NCI-H1092 (cell line): ENCODE measurements at regions not wholly inside any gene's neighbourhood (a gene's known extent, or its start where the extent isn't known, plus 50 kb on each side); places are given as distances from the start of the nearest gene placed in this dataset.
A peak's percentile ranks its signal among the peaks of the same experiment; 100 is the strongest.
"Not testable (repeated sequence)": the region's sequence is repeated elsewhere in the genome, so short reads cannot be mapped to it uniquely, and the experiment has no call there.

ENCODE experiments used
- DNase-seq: peaks from one replicate; lab custom pipeline; 2025; lab: John Stamatoyannopoulos, UW

GRCh38 chr7:85320699-85321476 lies 134.0 kb upstream of the SEMA3D start:
- DNase-seq: no peak

GRCh38 chr7:85316489-85316888 lies 129.6 kb upstream of the SEMA3D start:
- DNase-seq: no peak

GRCh38 chr7:85310301-85310700 lies 123.4 kb upstream of the SEMA3D start:
- DNase-seq: no peak

- no peak for DNase-seq
Measured at GRCh38 chr7:85306115-85306514, 119.3 kb upstream of the SEMA3D start.

GRCh38 chr7:85294176-85294575 lies 107.3 kb upstream of the SEMA3D start:
- DNase-seq: no peak

- no peak for DNase-seq
Measured at GRCh38 chr7:85292908-85293576, 106.2 kb upstream of the SEMA3D start.

GRCh38 chr7:85290269-85290668 lies 103.4 kb upstream of the SEMA3D start:
- no peak for DNase-seq

GRCh38 chr7:85289279-85289678 lies 102.4 kb upstream of the SEMA3D start:
- DNase-seq: no peak

- no peak for DNase-seq
Measured at GRCh38 chr7:85287106-85287825, 100.4 kb upstream of the SEMA3D start.

GRCh38 chr7:85286446-85286845 lies 99.6 kb upstream of the SEMA3D start:
- no peak for DNase-seq

- DNase-seq: peak; percentile 57
Measured at GRCh38 chr7:85285527-85285926, 98.7 kb upstream of the SEMA3D start.

- DNase-seq: no peak
Measured at GRCh38 chr7:85275204-85275603, 88.3 kb upstream of the SEMA3D start.

GRCh38 chr7:85274454-85274853 lies 87.6 kb upstream of the SEMA3D start:
- no peak for DNase-seq

GRCh38 chr7:85262891-85263290 lies 76.0 kb upstream of the SEMA3D start:
- DNase-seq: no peak

- DNase-seq: no peak
Measured at GRCh38 chr7:85261336-85261735, 74.5 kb upstream of the SEMA3D start.

- DNase-seq: not testable (repeated sequence)
Measured at GRCh38 chr7:85249787-85250186, 62.9 kb upstream of the SEMA3D start.

- DNase-seq: no peak
Measured at GRCh38 chr7:85239109-85239508, 52.3 kb upstream of the SEMA3D start.

- DNase-seq: no peak
Measured at GRCh38 chr7:85237721-85238120, 50.9 kb upstream of the SEMA3D start.
